ENCODE measurements at regions not wholly inside any gene's neighbourhood (a gene's known extent, or its start where the extent isn't known, plus 50 kb on each side); places are given as distances from the start of the nearest gene placed in this dataset.

DNA sequence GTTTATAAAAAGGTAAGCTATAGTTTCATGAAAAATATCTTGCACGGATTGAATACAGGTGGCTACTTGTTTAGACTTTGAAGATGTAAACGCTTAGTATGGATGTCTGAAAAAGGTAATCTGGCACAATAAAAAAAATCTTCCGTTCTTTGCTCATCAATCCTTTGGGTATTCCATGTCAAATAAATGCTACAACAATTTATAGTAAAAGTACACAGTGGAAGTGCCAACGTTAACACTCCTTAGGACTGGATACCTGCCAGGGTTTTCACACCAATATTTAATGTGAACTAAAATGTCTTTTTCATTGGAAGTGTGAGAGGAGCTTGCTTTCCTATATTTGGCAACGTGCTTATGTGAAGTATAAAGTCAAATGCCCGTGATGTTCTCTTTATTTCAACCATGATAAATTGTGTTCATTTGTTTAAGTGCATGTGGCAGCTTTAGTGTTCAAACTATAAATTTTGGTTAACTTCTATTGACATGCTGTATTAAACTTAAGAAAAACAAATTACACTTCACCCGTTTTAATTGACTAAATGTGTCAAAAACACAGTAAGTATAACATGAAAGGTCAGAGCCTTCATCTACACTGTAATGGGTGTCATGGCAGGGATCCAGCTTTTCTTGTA lies 121.7 kb upstream of the HAND2 start:
- Histone ChIP-seq H3K23ac (ENCODE audit: insufficient read length) (no peak overlapping the region), H3K9ac (replicated peaks in 1 of 4; ENCODE audit: extremely low read depth in 1 of 4, low read depth in 3 of 4, low read length in 3 of 4) (no peak overlapping the region), H3K14ac (ENCODE audit: insufficient read length) (no peak overlapping the region), H3K27ac (ENCODE audit: low read depth, low read length) (no peak overlapping the region), H3K4me2 (ENCODE audit: insufficient read depth in 1 of 2, low read depth in 2 of 2, low read length in 2 of 2) (no peak overlapping the region), H3K18ac (ENCODE audit: extremely low read depth, low read length) (no peak overlapping the region), H2BK15ac (ENCODE audit: low read length) (no peak overlapping the region), H3K23me2 (ENCODE audit: low read depth, low read length) (no peaks in the 10 kb centered on the region; the same call in 1 of the 2 replicates), H2AFZ (ENCODE audit: low read length) (no peak overlapping the region), H3K56ac (replicated peaks; ENCODE audit: insufficient read length, low read depth, low read length) (no peak overlapping the region), H3K4me1 (replicated peaks in 1 of 4; ENCODE audit: control insufficient read depth in 3 of 4, insufficient read depth in 4 of 4, low read length in 3 of 4) (no peaks in the 10 kb centered on the region), H3K9me3 (ENCODE audit: insufficient read depth in 2 of 2, low read depth in 1 of 2, low read length in 1 of 2) (no peaks in the 10 kb centered on the region), H4K8ac (ENCODE audit: extremely low read depth, insufficient read depth, low read length) (no peak overlapping the region), H3K4ac (replicated peaks; ENCODE audit: insufficient read length, low read depth, low read length) (no peak overlapping the region), H2AK5ac (ENCODE audit: low read depth, low read length) (no peak overlapping the region), H2BK5ac (ENCODE audit: low read depth, low read length) (no peak overlapping the region), H3K79me2 (ENCODE audit: control insufficient read depth in 1 of 2, insufficient read depth in 2 of 2, low read length in 2 of 2) (no peaks in the 10 kb centered on the region), H3K36me3 (ENCODE audit: control insufficient read depth in 2 of 4, insufficient read depth in 4 of 4, low read length in 3 of 4) (no peaks in the 10 kb centered on the region), H4K20me1 (replicated peaks in 1 of 2; ENCODE audit: control insufficient read depth in 1 of 2, insufficient read depth in 2 of 2, low read length in 2 of 2) (no peaks in the 10 kb centered on the region), H2BK20ac (ENCODE audit: low read length) (no peak overlapping the region), H2BK12ac (ENCODE audit: low read depth, low read length) (no peak overlapping the region), H2BK120ac (replicated peaks; ENCODE audit: low read depth, low read length) (no peak overlapping the region), H4K5ac (ENCODE audit: insufficient read length, low read depth, low read length) (no peak overlapping the region), H4K91ac (replicated peaks; ENCODE audit: insufficient read length, low read length) (no peak overlapping the region), H3K79me1 (ENCODE audit: low read depth, low read length) (no peaks in the 10 kb centered on the region), H3K4me3 (ENCODE audit: extremely low read depth in 1 of 4, insufficient read depth in 2 of 4, low read depth in 3 of 4, low read length in 4 of 4) (no peak overlapping the region), H3K27me3 (replicated peaks in 1 of 4; ENCODE audit: control insufficient read depth in 3 of 4, extremely low read depth in 1 of 4, insufficient read depth in 3 of 4, low read length in 3 of 4) (no peaks in the 10 kb centered on the region)
- ChIA-PET CTCF (ENCODE audit: partially characterized antibody) (interaction anchor here (1.2 kb wide), 1 partner anchor 101 kb away, joined by 3 read pairs; no protein-coding TSS in a partner anchor), POLR2A (ENCODE audit: partially characterized antibody) (no interaction called here)
- WGBS, 2 experiments (ENCODE audit: extremely low coverage in 1 of 2, insufficient coverage in 1 of 2, insufficient read length in 1 of 2, insufficient replicate concordance in 2 of 2, low coverage in 1 of 2, low lambda C conversion rate in 2 of 2, missing lambda C conversion rate in 1 of 2): 87% methylated on average over 7 of the region's 7 CpGs; no CpG with 5 or more reads in 1 of the 2 experiments
- FAIRE-seq (no peak), DNase-seq (ENCODE audit: low read depth in 1 of 2, low spot score in 2 of 2) (no peak)
- TF ChIP-seq TAF7 (optimal IDR thresholded peaks at IDR 0.05; ENCODE audit: borderline replicate concordance, low read depth, low read length): no peak
- TF ChIP-seq KDM5A (IDR thresholded peaks at IDR 0.05; ENCODE audit: low read length): no peak
- TF ChIP-seq TAF1 (IDR thresholded peaks at IDR 0.05; ENCODE audit: low read depth, low read length): no peak
- no peak for TF ChIP-seq CTBP2 (IDR thresholded peaks at IDR 0.05; ENCODE audit: borderline replicate concordance, insufficient read depth, insufficient read length, low read length)
- no peak for TF ChIP-seq EP300 (IDR thresholded peaks at IDR 0.05; ENCODE audit: borderline replicate concordance in 1 of 2, low read depth in 2 of 2, low read length in 2 of 2)
- TF ChIP-seq RAD21 (IDR thresholded peaks at IDR 0.05 in 1 of 2, conservative IDR thresholded peaks at IDR 0.05 in 1 of 2; ENCODE audit: low read depth in 2 of 2, low read length in 2 of 2): no peak
